Heart left ventricle (tissue), 13 donors: ENCODE measurements at regions not wholly inside any gene's neighbourhood (a gene's known extent, or its start where the extent isn't known, plus 50 kb on each side); places are given as distances from the start of the nearest gene placed in this dataset.

Experiments
- CTCF ChIP-seq, 12 donors: fragments of 200-600 bp; sonication (generic) in 4 of 12; IDR thresholded peaks; one replicate each; pipeline versions ENCODE4 v1.5.0 to v1.8.0; 2018 to 2022; ENCODE audit warnings: antibody characterized with exemption in 12 of 12, mild to moderate bottlenecking in 5 of 12
- POLR2A ChIP-seq, 2 donors: fragments of 450-650 bp; IDR thresholded peaks; one replicate each; pipeline ENCODE4 v1.6.1; 2017; ENCODE audit warnings: antibody characterized with exemption in 2 of 2, mild to moderate bottlenecking in 2 of 2, moderate library complexity in 2 of 2
- donor health status: ischemic (EF 13 %, LVEDD 7.1; RV severe dilation, severe dysfunction).
- donor health status: DM: no; HTN: yes; CAD: no.
- donor health status: DM: no; HTN: no; CAD: no.
- donor health status: ischemic (EF 25% LVEDD 6.9; RV normal size, moderate dysfunction).
- donor health status: ischemic (EF 25% LVEDD 5.7; RV mildly dilated, moderate dysfunction).
- donor health status: ischemic (EF 35%, LVEDD 5.7; RV mildly dilated, moderate dysfunction).
- donor health status: nonischemic (EF 11% LVEDD 7.7; RV severe dilation, severe dysfunction).
- donor health status: DM: yes; HTN: yes; CAD: no.
- donor health status: PGD.
- donor health status: ischemic (EF 29% LVEDD 5.4; RV normal size, mild dysfunction).
- donor health status: nonischemic (EF 23%, LVEDD 6.1; RV moderate dilation, normal function).

- TF ChIP-seq POLR2A (IDR thresholded peaks at IDR 0.05) (no peak), CTCF (IDR thresholded peaks at IDR 0.05) (no peak)
Measured at GRCh38 chr10:56139405-56139804, 221.7 kb downstream of the ZWINT start.
